ENCODE measurements at regions not wholly inside any gene's neighbourhood (a gene's known extent, or its start where the extent isn't known, plus 50 kb on each side); places are given as distances from the start of the nearest gene placed in this dataset.

GRCh38 chr12:13380297-13380696 lies 183.8 kb downstream of the EMP1 start:
- no peaks in the 10 kb centered on the region for H4K20me1 ChIP-seq (ENCODE audit: insufficient read depth, low read length)
- peaks cover 12% of the 10 kb centered on the region for H3K4me1 ChIP-seq (ENCODE audit: low read length)
- no peak overlapping the region for H3K4me2 ChIP-seq (ENCODE audit: low read depth, low read length)
- H3K79me2 ChIP-seq (ENCODE audit: low read length), result no peaks in the 10 kb centered on the region
- no peak for DNase-seq
- TF ChIP-seq EZH2 (optimal IDR thresholded peaks at IDR 0.05; ENCODE audit: low read depth, low read length) (no peak), EZH2phosphoT487 (IDR thresholded peaks at IDR 0.05; ENCODE audit: low read length) (no peak), CTCF (IDR thresholded peaks at IDR 0.05; ENCODE audit: low read length) (no peak)
- no peaks in the 10 kb centered on the region for H3K9me3 ChIP-seq (replicated peaks; ENCODE audit: insufficient read depth, low read length)
- no peak overlapping the region for H3K4me3 ChIP-seq (ENCODE audit: low read length)
- no peak overlapping the region for H3K27ac ChIP-seq (ENCODE audit: low read length)
- H3F3A ChIP-seq (ENCODE audit: insufficient read depth, low read length), result no peaks in the 10 kb centered on the region
- no peaks in the 10 kb centered on the region for H3K9me2 ChIP-seq (replicated peaks; ENCODE audit: insufficient read depth, low read length)
- H2AFZ ChIP-seq (ENCODE audit: low read length), result no peak overlapping the region
- no peaks in the 10 kb centered on the region for H3K36me3 ChIP-seq (replicated peaks; ENCODE audit: insufficient read depth, low read length)
- no peak overlapping the region for H3K9ac ChIP-seq (ENCODE audit: low read length)
- no peaks in the 10 kb centered on the region for H3K27me3 ChIP-seq (replicated peaks; ENCODE audit: insufficient read depth, low read length)

- no peak overlapping the region for H3K9ac ChIP-seq (ENCODE audit: low read length)
- H2AFZ ChIP-seq (ENCODE audit: low read length), result no peak overlapping the region
- H3K36me3 ChIP-seq (replicated peaks; ENCODE audit: insufficient read depth, low read length), result no peaks in the 10 kb centered on the region
- H3K4me2 ChIP-seq (ENCODE audit: low read depth, low read length), result no peak overlapping the region
- H4K20me1 ChIP-seq (ENCODE audit: insufficient read depth, low read length), result no peaks in the 10 kb centered on the region
- H3K79me2 ChIP-seq (ENCODE audit: low read length), result no peaks in the 10 kb centered on the region
- no peak overlapping the region for H3K4me3 ChIP-seq (ENCODE audit: low read length)
- H3K9me2 ChIP-seq (replicated peaks; ENCODE audit: insufficient read depth, low read length), result no peaks in the 10 kb centered on the region
- no peaks in the 10 kb centered on the region for H3F3A ChIP-seq (ENCODE audit: insufficient read depth, low read length)
- H3K9me3 ChIP-seq (replicated peaks; ENCODE audit: insufficient read depth, low read length), result no peaks in the 10 kb centered on the region
- H3K27ac ChIP-seq (ENCODE audit: low read length), result no peak overlapping the region
- TF ChIP-seq EZH2phosphoT487 (IDR thresholded peaks at IDR 0.05; ENCODE audit: low read length), result no peak
- no peak for TF ChIP-seq CTCF (IDR thresholded peaks at IDR 0.05; ENCODE audit: low read length)
- no peak for TF ChIP-seq EZH2 (optimal IDR thresholded peaks at IDR 0.05; ENCODE audit: low read depth, low read length)
- DNase-seq, result no peak
- no peaks in the 10 kb centered on the region for H3K27me3 ChIP-seq (replicated peaks; ENCODE audit: insufficient read depth, low read length)
- H3K4me1 ChIP-seq (ENCODE audit: low read length), result peaks cover 12% of the 10 kb centered on the region
Measured at GRCh38 chr12:13379531-13380188, 183.1 kb downstream of the EMP1 start.

- Histone ChIP-seq H3K9me3 (replicated peaks; ENCODE audit: insufficient read depth, low read length) (no peaks in the 10 kb centered on the region), H3K4me1 (ENCODE audit: low read length) (peaks cover 1% of the 10 kb centered on the region; the same call in 1 of the 2 replicates), H3K4me3 (ENCODE audit: low read length) (no peak overlapping the region), H3K4me2 (ENCODE audit: low read depth, low read length) (no peak overlapping the region), H3F3A (ENCODE audit: insufficient read depth, low read length) (no peaks in the 10 kb centered on the region), H4K20me1 (ENCODE audit: insufficient read depth, low read length) (no peaks in the 10 kb centered on the region), H3K9ac (ENCODE audit: low read length) (no peak overlapping the region), H3K79me2 (ENCODE audit: low read length) (no peaks in the 10 kb centered on the region), H3K36me3 (replicated peaks; ENCODE audit: insufficient read depth, low read length) (no peaks in the 10 kb centered on the region), H2AFZ (ENCODE audit: low read length) (no peak overlapping the region), H3K9me2 (replicated peaks; ENCODE audit: insufficient read depth, low read length) (no peaks in the 10 kb centered on the region), H3K27ac (ENCODE audit: low read length) (no peak overlapping the region), H3K27me3 (replicated peaks; ENCODE audit: insufficient read depth, low read length) (no peaks in the 10 kb centered on the region)
- DNase-seq, result no peak
- TF ChIP-seq EZH2 (optimal IDR thresholded peaks at IDR 0.05; ENCODE audit: low read depth, low read length) (no peak), EZH2phosphoT487 (IDR thresholded peaks at IDR 0.05; ENCODE audit: low read length) (no peak), CTCF (IDR thresholded peaks at IDR 0.05; ENCODE audit: low read length) (no peak)
Measured at GRCh38 chr12:13377698-13378097, 181.2 kb downstream of the EMP1 start.

Data from MM.1S (cell line).